GM19463 (cell line): ENCODE measurements at regions not wholly inside any gene's neighbourhood (a gene's known extent, or its start where the extent isn't known, plus 50 kb on each side); places are given as distances from the start of the nearest gene placed in this dataset.

Experiments
- ATAC-seq: cut with Tn5 transposase; IDR thresholded peaks from one replicate; pipeline ENCODE4 v1.9.1; 2021; ENCODE audit warnings: mild to moderate bottlenecking, moderate library complexity; ENCODE audit not compliant: unreplicated experiment

- no peak for ATAC-seq
These were observed 245.8 kb upstream of the JAG1 start for GRCh38 chr20:10919396-10920140.

- ATAC-seq, result no peak
These were observed 246.6 kb upstream of the JAG1 start for GRCh38 chr20:10920396-10920795.

GRCh38 chr20:10921491-10922010, 247.8 kb upstream of the JAG1 start:
- no peak for ATAC-seq

- ATAC-seq, result no peak
These were observed 248.7 kb upstream of the JAG1 start for GRCh38 chr20:10922506-10922905.

GRCh38 chr20:10922941-10923340, 249.1 kb upstream of the JAG1 start:
- ATAC-seq, result no peak

- ATAC-seq, result no peak
These were observed 250.9 kb upstream of the JAG1 start for GRCh38 chr20:10924644-10925201.

- ATAC-seq, result no peak
These were observed 252.0 kb upstream of the JAG1 start for GRCh38 chr20:10925767-10926166.

GRCh38 chr20:10927011-10927583, 253.3 kb upstream of the JAG1 start:
- ATAC-seq, result no peak

GRCh38 chr20:10927936-10928840, 254.4 kb upstream of the JAG1 start:
- ATAC-seq, result no peak

- no peak for ATAC-seq
These were observed 255.1 kb upstream of the JAG1 start for GRCh38 chr20:10928841-10929421.

- ATAC-seq, result no peak
These were observed 262.0 kb upstream of the JAG1 start for GRCh38 chr20:10935658-10936402.

- ATAC-seq, result no peak
These were observed 263.0 kb upstream of the JAG1 start for GRCh38 chr20:10936786-10937185.

- ATAC-seq, result no peak
These were observed 265.6 kb upstream of the JAG1 start for GRCh38 chr20:10939331-10939941.

GRCh38 chr20:10940941-10941340, 267.1 kb upstream of the JAG1 start:
- peak; percentile 97 for ATAC-seq

GRCh38 chr20:10943686-10944265, 270.0 kb upstream of the JAG1 start:
- no peak for ATAC-seq

- peak; percentile 58 for ATAC-seq
These were observed 272.5 kb upstream of the JAG1 start for GRCh38 chr20:10946124-10946880.

GRCh38 chr20:10947726-10948125, 273.9 kb upstream of the JAG1 start:
- ATAC-seq, result no peak

GRCh38 chr20:10949930-10950783, 276.4 kb upstream of the JAG1 start:
- no peak for ATAC-seq
